ENCODE measurements at regions not wholly inside any gene's neighbourhood (a gene's known extent, or its start where the extent isn't known, plus 50 kb on each side); places are given as distances from the start of the nearest gene placed in this dataset.

DNA sequence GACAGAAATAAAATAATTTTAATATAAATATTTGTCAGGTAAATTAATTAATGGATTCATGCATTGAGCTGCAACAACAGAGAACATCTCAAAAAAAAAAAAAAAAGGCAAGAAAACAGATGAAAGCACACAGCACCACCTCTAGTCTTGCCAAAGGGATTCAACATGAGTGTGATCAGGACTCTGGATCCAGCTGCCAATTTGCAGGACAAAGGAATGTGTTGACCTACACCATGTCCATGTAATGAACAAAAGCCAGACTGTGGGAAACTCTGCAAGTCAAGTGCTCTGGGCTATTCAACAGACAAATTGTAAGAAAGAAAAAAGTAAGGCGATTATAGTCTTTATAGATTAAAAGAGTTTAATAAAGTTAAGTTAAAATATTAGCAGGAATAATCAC is 769.3 kb downstream of the TLR4 start:
- TF ChIP-seq, protein P1, sequence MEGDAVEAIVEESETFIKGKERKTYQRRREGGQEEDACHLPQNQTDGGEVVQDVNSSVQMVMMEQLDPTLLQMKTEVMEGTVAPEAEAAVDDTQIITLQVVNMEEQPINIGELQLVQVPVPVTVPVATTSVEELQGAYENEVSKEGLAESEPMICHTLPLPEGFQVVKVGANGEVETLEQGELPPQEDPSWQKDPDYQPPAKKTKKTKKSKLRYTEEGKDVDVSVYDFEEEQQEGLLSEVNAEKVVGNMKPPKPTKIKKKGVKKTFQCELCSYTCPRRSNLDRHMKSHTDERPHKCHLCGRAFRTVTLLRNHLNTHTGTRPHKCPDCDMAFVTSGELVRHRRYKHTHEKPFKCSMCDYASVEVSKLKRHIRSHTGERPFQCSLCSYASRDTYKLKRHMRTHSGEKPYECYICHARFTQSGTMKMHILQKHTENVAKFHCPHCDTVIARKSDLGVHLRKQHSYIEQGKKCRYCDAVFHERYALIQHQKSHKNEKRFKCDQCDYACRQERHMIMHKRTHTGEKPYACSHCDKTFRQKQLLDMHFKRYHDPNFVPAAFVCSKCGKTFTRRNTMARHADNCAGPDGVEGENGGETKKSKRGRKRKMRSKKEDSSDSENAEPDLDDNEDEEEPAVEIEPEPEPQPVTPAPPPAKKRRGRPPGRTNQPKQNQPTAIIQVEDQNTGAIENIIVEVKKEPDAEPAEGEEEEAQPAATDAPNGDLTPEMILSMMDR (IDR thresholded peaks at IDR 0.05): no peak
- no peak for TF ChIP-seq POLR2A (IDR thresholded peaks at IDR 0.05)
